Activated CD4-positive, CD25-positive, alpha-beta regulatory T cell treated with anti-CD3 and anti-CD28 coated beads, Interleukin-2, amount 50 U/mL, for 72 hours (primary cell): ENCODE measurements at regions not wholly inside any gene's neighbourhood (a gene's known extent, or its start where the extent isn't known, plus 50 kb on each side); places are given as distances from the start of the nearest gene placed in this dataset.

Experiments
- DNase-seq: peaks from one replicate; pipeline ENCODE4 v3.0.0; 2021

GRCh38 chr16:61313931-61314330 lies 722.3 kb downstream of the CDH8 start:
- no peak for DNase-seq

GRCh38 chr16:61309386-61309785 lies 726.9 kb downstream of the CDH8 start:
- DNase-seq: no peak

- DNase-seq: no peak
These were observed 730.0 kb downstream of the CDH8 start for GRCh38 chr16:61306204-61306603.

- DNase-seq: no peak
These were observed 739.4 kb downstream of the CDH8 start for GRCh38 chr16:61296814-61297213.

GRCh38 chr16:61296305-61296704 lies 739.9 kb downstream of the CDH8 start:
- no peak for DNase-seq

- no peak for DNase-seq
These were observed 740.9 kb downstream of the CDH8 start for GRCh38 chr16:61295311-61295710.

- DNase-seq: no peak
These were observed 747.1 kb downstream of the CDH8 start for GRCh38 chr16:61289141-61289540.

- no peak for DNase-seq
These were observed 758.4 kb downstream of the CDH8 start for GRCh38 chr16:61277849-61278248.

- DNase-seq: no peak
These were observed 762.0 kb downstream of the CDH8 start for GRCh38 chr16:61274211-61274610.

GRCh38 chr16:61270726-61271125 lies 765.5 kb downstream of the CDH8 start:
- no peak for DNase-seq

GRCh38 chr16:61263400-61263799 lies 772.8 kb downstream of the CDH8 start:
- no peak for DNase-seq

GRCh38 chr16:61261315-61261714 lies 774.9 kb downstream of the CDH8 start:
- DNase-seq: no peak

- DNase-seq: no peak
These were observed 789.6 kb downstream of the CDH8 start for GRCh38 chr16:61246592-61246991.

- DNase-seq: no peak
These were observed 792.3 kb downstream of the CDH8 start for GRCh38 chr16:61243954-61244353.

- no peak for DNase-seq
These were observed 798.3 kb downstream of the CDH8 start for GRCh38 chr16:61237884-61238485.

GRCh38 chr16:61233713-61234112 lies 802.5 kb downstream of the CDH8 start:
- no peak for DNase-seq

GRCh38 chr16:61228371-61228770 lies 807.9 kb downstream of the CDH8 start:
- DNase-seq: no peak

- DNase-seq: no peak
These were observed 820.6 kb downstream of the CDH8 start for GRCh38 chr16:61215605-61216004.

GRCh38 chr16:61214780-61215179 lies 821.5 kb downstream of the CDH8 start:
- no peak for DNase-seq

GRCh38 chr16:61210076-61210475 lies 826.2 kb downstream of the CDH8 start:
- no peak for DNase-seq

- DNase-seq: no peak
These were observed 841.2 kb downstream of the CDH8 start for GRCh38 chr16:61195006-61195405.

GRCh38 chr16:61194573-61194972 lies 841.7 kb downstream of the CDH8 start:
- no peak for DNase-seq

- DNase-seq: no peak
These were observed 853.8 kb downstream of the CDH8 start for GRCh38 chr16:61182391-61182790.

- no peak for DNase-seq
These were observed 854.3 kb downstream of the CDH8 start for GRCh38 chr16:61181982-61182381.

- no peak for DNase-seq
These were observed 856.7 kb downstream of the CDH8 start for GRCh38 chr16:61179561-61179960.

- DNase-seq: no peak
These were observed 870.4 kb downstream of the CDH8 start for GRCh38 chr16:61165797-61166196.
